Frontal cortex (tissue), 3 donors: ENCODE measurements at regions not wholly inside any gene's neighbourhood (a gene's known extent, or its start where the extent isn't known, plus 50 kb on each side); places are given as distances from the start of the nearest gene placed in this dataset.
"Not testable (repeated sequence)": the region's sequence is repeated elsewhere in the genome, so short reads cannot be mapped to it uniquely, and the experiment has no call there.

Experiments
- DNase-seq, 2 donors: peaks; one replicate each; pipeline ENCODE4 v3.0.0; 2012; ENCODE audit warnings: low spot score in 2 of 2
- FAIRE-seq: peaks from 2 replicates; lab custom pipeline; 2012; peaks lifted over from hg19 to GRCh38; lab: Jason Lieb, UNC
- donor health status: control.
- donor health status: control.
- donor health status: control.

- FAIRE-seq = no peak
- DNase-seq = no peak
Measured at GRCh38 chr7:114799628-114800028, 122.3 kb upstream of the MDFIC start.

GRCh38 chr7:114802632-114803031, 119.3 kb upstream of the MDFIC start:
- DNase-seq = no peak
- FAIRE-seq = no peak

- FAIRE-seq (no peak), DNase-seq (no peak)
Measured at GRCh38 chr7:114806590-114807162, 115.2 kb upstream of the MDFIC start.

- DNase-seq (no peak), FAIRE-seq (no peak)
Measured at GRCh38 chr7:114812570-114812969, 109.3 kb upstream of the MDFIC start.

GRCh38 chr7:114813624-114814023, 108.3 kb upstream of the MDFIC start:
- DNase-seq (no peak), FAIRE-seq (no peak)

- not testable (repeated sequence) for FAIRE-seq, DNase-seq
Measured at GRCh38 chr7:114817036-114817435, 104.9 kb upstream of the MDFIC start.

- FAIRE-seq (no peak), DNase-seq (no peak)
Measured at GRCh38 chr7:114818501-114818900, 103.4 kb upstream of the MDFIC start.

GRCh38 chr7:114819616-114820362, 102.1 kb upstream of the MDFIC start:
- DNase-seq (no peak), FAIRE-seq (no peak)

GRCh38 chr7:114821030-114821900, 100.6 kb upstream of the MDFIC start:
- FAIRE-seq (no peak), DNase-seq (no peak)

GRCh38 chr7:114822131-114822530, 99.8 kb upstream of the MDFIC start:
- no peak for FAIRE-seq
- DNase-seq = no peak

GRCh38 chr7:114822844-114823243, 99.0 kb upstream of the MDFIC start:
- FAIRE-seq (no peak), DNase-seq (no peak)

GRCh38 chr7:114823290-114823689, 98.6 kb upstream of the MDFIC start:
- DNase-seq (no peak), FAIRE-seq (no peak)

- FAIRE-seq = no peak
Measured at GRCh38 chr7:114825423-114825951, 96.4 kb upstream of the MDFIC start.

GRCh38 chr7:114830952-114831351, 90.9 kb upstream of the MDFIC start:
- no peak for FAIRE-seq

More at GRCh38 chr7:114825423-114825951, 96.4 kb upstream of the MDFIC start:
- no peak for DNase-seq

GRCh38 chr7:114832906-114833595, 88.8 kb upstream of the MDFIC start:
- FAIRE-seq = no peak
- DNase-seq = no peak

More at GRCh38 chr7:114830952-114831351, 90.9 kb upstream of the MDFIC start:
- no peak for DNase-seq

- no peak for DNase-seq
- no peak for FAIRE-seq
Measured at GRCh38 chr7:114835303-114835702, 86.6 kb upstream of the MDFIC start.

- FAIRE-seq (no peak), DNase-seq (no peak)
Measured at GRCh38 chr7:114835861-114836260, 86.0 kb upstream of the MDFIC start.

GRCh38 chr7:114842551-114843065, 79.3 kb upstream of the MDFIC start:
- no peak for FAIRE-seq

GRCh38 chr7:114843102-114843501, 78.8 kb upstream of the MDFIC start:
- FAIRE-seq (no peak), DNase-seq (no peak)

More at GRCh38 chr7:114842551-114843065, 79.3 kb upstream of the MDFIC start:
- DNase-seq = no peak
